Left ventricle myocardium inferior (tissue), 1 donor: ENCODE measurements at regions not wholly inside any gene's neighbourhood (a gene's known extent, or its start where the extent isn't known, plus 50 kb on each side); places are given as distances from the start of the nearest gene placed in this dataset.

ENCODE experiments used
- DNase-seq: peaks from one replicate; pipeline ENCODE4 v3.0.0-alpha.2; 2020
- H3K27ac ChIP-seq: fragments of 200-600 bp; replicated peaks from 2 replicates; pipeline ENCODE4 v1.8.0; 2021
- H3K27me3 ChIP-seq: fragments of 200-600 bp; 2 replicates; pipeline ENCODE4 v1.8.0; 2021; ENCODE audit warnings: low read depth
- H3K36me3 ChIP-seq: fragments of 200-600 bp; 2 replicates; pipeline ENCODE4 v1.8.0; 2021
- H3K4me1 ChIP-seq: fragments of 200-600 bp; 2 replicates; pipeline ENCODE4 v1.8.0; 2021
- H3K4me3 ChIP-seq: fragments of 200-600 bp; 2 replicates; pipeline ENCODE4 v1.8.0; 2021; ENCODE audit warnings: mild to moderate bottlenecking, moderate library complexity
- H3K9me3 ChIP-seq: fragments of 200-600 bp; replicated peaks from 2 replicates; pipeline ENCODE4 v1.8.0; 2021
- intact Hi-C: fragments of 100-400 bp; cut with micrococcal nuclease; formaldehyde crosslinking; loops from one replicate; pipeline ENCODE4 v1.11.0; 2022
- TF ChIP-seq, protein P1 (sequence below): fragments of 200-600 bp; IDR thresholded peaks from 2 replicates; pipeline ENCODE4 v1.8.0; 2021; ENCODE audit warnings: antibody characterized with exemption, mild to moderate bottlenecking, borderline replicate concordance
- donor health status: DM: no; HTN: yes; CAD: no; lungs with severe emphysema.

DNA sequence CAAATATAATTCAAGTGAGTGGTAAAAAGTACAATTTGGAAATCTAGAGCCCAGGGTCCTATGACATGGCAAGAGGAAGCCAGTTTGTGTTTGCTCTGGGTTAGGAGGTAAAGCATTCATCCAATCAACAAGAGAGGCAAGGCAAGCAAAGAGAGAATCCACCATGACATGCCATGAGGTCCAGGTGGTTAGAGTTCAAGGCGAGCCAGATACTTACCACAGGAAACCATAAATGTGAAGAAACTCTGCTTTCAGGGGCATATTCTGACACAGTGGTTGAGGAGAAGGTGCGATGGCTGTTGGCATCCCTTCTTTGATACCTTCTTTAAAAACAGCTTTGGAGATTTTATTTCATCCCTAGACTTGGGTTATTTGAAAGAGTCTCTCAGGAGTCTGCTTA is 193.8 kb upstream of the MAN1A1 start:
- no peak overlapping the region for H3K27ac ChIP-seq
- TF ChIP-seq, protein P1, sequence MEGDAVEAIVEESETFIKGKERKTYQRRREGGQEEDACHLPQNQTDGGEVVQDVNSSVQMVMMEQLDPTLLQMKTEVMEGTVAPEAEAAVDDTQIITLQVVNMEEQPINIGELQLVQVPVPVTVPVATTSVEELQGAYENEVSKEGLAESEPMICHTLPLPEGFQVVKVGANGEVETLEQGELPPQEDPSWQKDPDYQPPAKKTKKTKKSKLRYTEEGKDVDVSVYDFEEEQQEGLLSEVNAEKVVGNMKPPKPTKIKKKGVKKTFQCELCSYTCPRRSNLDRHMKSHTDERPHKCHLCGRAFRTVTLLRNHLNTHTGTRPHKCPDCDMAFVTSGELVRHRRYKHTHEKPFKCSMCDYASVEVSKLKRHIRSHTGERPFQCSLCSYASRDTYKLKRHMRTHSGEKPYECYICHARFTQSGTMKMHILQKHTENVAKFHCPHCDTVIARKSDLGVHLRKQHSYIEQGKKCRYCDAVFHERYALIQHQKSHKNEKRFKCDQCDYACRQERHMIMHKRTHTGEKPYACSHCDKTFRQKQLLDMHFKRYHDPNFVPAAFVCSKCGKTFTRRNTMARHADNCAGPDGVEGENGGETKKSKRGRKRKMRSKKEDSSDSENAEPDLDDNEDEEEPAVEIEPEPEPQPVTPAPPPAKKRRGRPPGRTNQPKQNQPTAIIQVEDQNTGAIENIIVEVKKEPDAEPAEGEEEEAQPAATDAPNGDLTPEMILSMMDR = no peak
- intact Hi-C loops = no loop called here
- no peaks in the 10 kb centered on the region for H3K4me1 ChIP-seq
- no peak for DNase-seq
- H3K36me3 ChIP-seq = no peaks in the 10 kb centered on the region
- H3K27me3 ChIP-seq = no peaks in the 10 kb centered on the region
- H3K4me3 ChIP-seq = no peak overlapping the region
- no peaks in the 10 kb centered on the region for H3K9me3 ChIP-seq

DNA sequence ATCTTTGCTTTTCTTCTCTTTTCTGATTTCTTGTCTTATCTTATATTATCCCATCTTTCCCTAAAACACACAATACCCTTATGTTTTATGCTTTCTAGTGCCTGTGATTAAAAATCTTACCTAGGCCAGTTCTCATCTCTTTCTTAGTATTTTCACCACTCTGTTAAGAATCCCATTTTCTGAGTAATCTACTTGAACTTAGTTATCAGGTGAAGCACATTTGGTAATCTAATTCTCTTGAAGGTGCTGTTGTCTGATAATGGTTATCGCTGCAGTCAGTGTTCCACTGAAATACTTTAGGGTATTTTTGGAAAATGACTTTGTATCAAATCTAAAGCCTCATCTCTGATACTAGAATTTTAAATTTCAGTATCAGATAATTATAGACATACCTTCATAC is 192.5 kb upstream of the MAN1A1 start:
- H3K27me3 ChIP-seq = no peaks in the 10 kb centered on the region
- no peak overlapping the region for H3K27ac ChIP-seq
- no peaks in the 10 kb centered on the region for H3K4me1 ChIP-seq
- no peak for DNase-seq
- intact Hi-C loops = no loop called here
- TF ChIP-seq, protein P1 = no peak
- no peaks in the 10 kb centered on the region for H3K9me3 ChIP-seq
- H3K4me3 ChIP-seq = no peak overlapping the region
- H3K36me3 ChIP-seq = no peaks in the 10 kb centered on the region

DNA sequence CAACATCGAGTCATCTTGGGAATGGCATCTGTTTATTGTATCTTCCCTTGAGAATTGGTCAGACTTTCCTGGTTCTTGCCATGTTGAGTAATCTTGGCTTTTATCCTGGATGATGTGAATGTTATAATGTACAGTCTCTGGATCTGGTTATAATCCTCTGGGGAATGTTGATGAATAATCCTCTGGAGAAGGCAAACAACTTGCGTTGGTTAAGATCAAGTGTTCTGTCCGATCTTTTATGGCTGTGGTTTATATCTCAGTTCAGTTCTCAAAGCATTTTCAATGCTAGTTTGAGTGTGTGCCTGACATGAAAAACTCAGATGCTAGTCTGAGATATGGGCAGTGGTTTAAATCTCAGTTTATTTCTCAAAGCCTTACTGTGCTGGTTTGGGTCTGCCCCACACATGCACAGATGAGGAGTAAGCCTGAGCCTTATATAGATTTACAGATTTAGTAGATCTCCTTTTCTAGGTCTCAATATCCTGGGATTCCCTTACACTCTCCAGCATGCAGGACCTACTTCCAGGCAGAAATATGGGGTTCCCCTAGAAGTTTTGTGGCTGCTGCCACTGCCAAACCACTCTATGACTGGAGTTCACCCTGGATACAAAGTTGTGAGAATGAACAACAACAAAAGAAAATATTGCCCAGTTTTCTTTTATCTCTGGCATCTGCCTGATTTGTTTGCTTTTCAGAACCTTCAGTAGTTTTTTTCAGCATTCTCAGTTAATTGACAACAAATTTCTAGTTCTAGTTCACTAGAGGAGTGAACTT is 191.8 kb upstream of the MAN1A1 start:
- no peaks in the 10 kb centered on the region for H3K4me1 ChIP-seq
- intact Hi-C loops = no loop called here
- no peaks in the 10 kb centered on the region for H3K27me3 ChIP-seq
- no peak for DNase-seq
- H3K27ac ChIP-seq = no peak overlapping the region
- TF ChIP-seq, protein P1 = no peak
- no peak overlapping the region for H3K4me3 ChIP-seq
- H3K9me3 ChIP-seq = no peaks in the 10 kb centered on the region
- H3K36me3 ChIP-seq = no peaks in the 10 kb centered on the region

DNA sequence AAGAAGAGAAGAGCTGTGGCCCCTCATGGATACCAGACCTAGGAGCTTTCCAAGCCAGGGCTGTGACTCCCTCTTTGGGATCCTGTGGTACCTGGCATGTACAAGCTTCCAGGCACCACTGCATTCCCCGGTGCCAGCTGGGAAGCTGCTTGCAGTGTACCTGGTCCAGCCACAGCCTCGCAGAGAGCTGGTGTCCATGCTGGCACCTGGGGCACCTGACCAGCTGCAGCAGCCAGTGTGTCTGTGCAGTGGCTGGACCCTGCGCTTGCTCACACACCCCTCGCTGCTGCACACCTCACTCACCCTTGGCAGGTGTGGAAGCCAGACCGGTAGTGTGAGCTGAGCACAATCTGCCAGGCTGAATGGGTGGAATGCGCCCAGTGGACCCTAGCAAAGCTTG is 190.9 kb upstream of the MAN1A1 start:
- no peaks in the 10 kb centered on the region for H3K36me3 ChIP-seq
- TF ChIP-seq, protein P1 = no peak
- no peak overlapping the region for H3K27ac ChIP-seq
- no peak overlapping the region for H3K4me3 ChIP-seq
- no peak for DNase-seq
- H3K9me3 ChIP-seq = no peaks in the 10 kb centered on the region
- H3K27me3 ChIP-seq = no peaks in the 10 kb centered on the region
- H3K4me1 ChIP-seq = no peaks in the 10 kb centered on the region
- intact Hi-C loops = no loop called here

DNA sequence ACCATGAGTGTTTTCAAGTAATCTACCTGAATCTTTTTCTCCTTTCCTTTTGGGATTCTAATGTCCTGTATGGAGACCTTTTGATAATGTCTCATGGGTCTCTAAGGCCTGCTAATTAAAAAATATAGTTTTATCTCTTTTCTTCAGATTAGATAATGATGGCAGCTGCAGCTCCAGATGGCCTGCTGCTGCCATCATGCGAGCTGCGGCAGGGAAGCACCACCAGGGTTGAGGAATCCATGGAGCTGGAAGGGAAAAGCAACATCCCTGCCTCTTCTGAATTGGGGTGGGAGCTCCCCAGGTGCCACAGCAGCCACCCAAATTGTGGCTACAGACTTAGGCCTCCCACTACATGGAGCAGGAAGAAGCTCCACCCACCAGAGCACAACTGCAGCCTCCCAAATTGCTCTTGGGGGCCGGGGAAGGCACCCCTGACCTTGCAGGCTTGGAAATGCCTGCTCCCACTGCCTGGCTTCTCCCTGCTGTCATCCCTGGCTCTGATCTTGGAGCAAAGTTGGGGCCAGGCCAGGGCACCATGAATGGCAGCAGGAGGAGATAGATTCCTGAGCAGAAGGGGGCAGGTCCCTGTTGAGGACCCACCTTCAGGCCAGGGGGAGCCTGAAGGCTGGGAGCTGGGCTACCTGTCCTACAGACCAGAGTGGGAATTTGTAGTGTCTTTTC is 189.6 kb upstream of the MAN1A1 start:
- intact Hi-C loops = no loop called here
- H3K27me3 ChIP-seq = no peaks in the 10 kb centered on the region
- no peaks in the 10 kb centered on the region for H3K36me3 ChIP-seq
- TF ChIP-seq, protein P1 = no peak
- DNase-seq = no peak
- no peak overlapping the region for H3K4me3 ChIP-seq
- no peaks in the 10 kb centered on the region for H3K9me3 ChIP-seq
- no peak overlapping the region for H3K27ac ChIP-seq
- H3K4me1 ChIP-seq = no peaks in the 10 kb centered on the region
